SK-N-SH (cell line): ENCODE measurements at regions not wholly inside any gene's neighbourhood (a gene's known extent, or its start where the extent isn't known, plus 50 kb on each side); places are given as distances from the start of the nearest gene placed in this dataset.

Source experiments
- CHD2 ChIP-seq: fragments of 150-350 bp; IDR thresholded peaks from 2 replicates; pipeline ENCODE4 v1.6.1; 2018; ENCODE audit warnings: low read length; ENCODE audit not compliant: partially characterized antibody
- CTCF ChIP-seq: fragments of 200-600 bp; sonication (generic); IDR thresholded peaks from 2 replicates; pipeline ENCODE4 v1.6.1; 2017; ENCODE audit warnings: antibody characterized with exemption, mild to moderate bottlenecking, moderate library complexity
- FOXJ3 ChIP-seq: sonication (generic); formaldehyde crosslinking; IDR thresholded peaks from 2 replicates; pipeline ENCODE4 v1.5.1; 2020; ENCODE audit warnings: mild to moderate bottlenecking, missing genetic modification reagents
- GATA2 ChIP-seq: sonication (generic); formaldehyde crosslinking; IDR thresholded peaks from 2 replicates; pipeline ENCODE4 v1.5.0; 2020; ENCODE audit warnings: mild to moderate bottlenecking, missing genetic modification reagents
- MAX ChIP-seq: IDR thresholded peaks from 2 replicates; pipeline ENCODE4 v1.4.0; 2012; ENCODE audit warnings: low read depth
- MXI1 ChIP-seq: IDR thresholded peaks from 2 replicates; pipeline ENCODE4 v1.6.1; 2012; ENCODE audit warnings: mild to moderate bottlenecking, low read depth, low read length, improper control_type of control experiment
- POLR2AphosphoS5 ChIP-seq: IDR thresholded peaks from 2 replicates; pipeline ENCODE4 v1.6.1; 2012; ENCODE audit warnings: low read depth, low read length

GRCh38 chr9:38482918-38483592 lies 58.8 kb upstream of the IGFBPL1 start:
- no peak for TF ChIP-seq MXI1
- no peak for TF ChIP-seq CHD2
- TF ChIP-seq CTCF: no peak
- no peak for TF ChIP-seq FOXJ3
- no peak for TF ChIP-seq POLR2AphosphoS5
- no peak for TF ChIP-seq GATA2
- TF ChIP-seq MAX: no peak
